Activated T-cell treated with anti-CD3 and anti-CD28 coated beads for 24 hours (primary cell): ENCODE measurements at regions not wholly inside any gene's neighbourhood (a gene's known extent, or its start where the extent isn't known, plus 50 kb on each side); places are given as distances from the start of the nearest gene placed in this dataset.

ENCODE experiments used
- DNase-seq: peaks from one replicate; pipeline ENCODE4 v3.0.0-alpha.2; 2020; ENCODE audit warnings: low read depth

DNA sequence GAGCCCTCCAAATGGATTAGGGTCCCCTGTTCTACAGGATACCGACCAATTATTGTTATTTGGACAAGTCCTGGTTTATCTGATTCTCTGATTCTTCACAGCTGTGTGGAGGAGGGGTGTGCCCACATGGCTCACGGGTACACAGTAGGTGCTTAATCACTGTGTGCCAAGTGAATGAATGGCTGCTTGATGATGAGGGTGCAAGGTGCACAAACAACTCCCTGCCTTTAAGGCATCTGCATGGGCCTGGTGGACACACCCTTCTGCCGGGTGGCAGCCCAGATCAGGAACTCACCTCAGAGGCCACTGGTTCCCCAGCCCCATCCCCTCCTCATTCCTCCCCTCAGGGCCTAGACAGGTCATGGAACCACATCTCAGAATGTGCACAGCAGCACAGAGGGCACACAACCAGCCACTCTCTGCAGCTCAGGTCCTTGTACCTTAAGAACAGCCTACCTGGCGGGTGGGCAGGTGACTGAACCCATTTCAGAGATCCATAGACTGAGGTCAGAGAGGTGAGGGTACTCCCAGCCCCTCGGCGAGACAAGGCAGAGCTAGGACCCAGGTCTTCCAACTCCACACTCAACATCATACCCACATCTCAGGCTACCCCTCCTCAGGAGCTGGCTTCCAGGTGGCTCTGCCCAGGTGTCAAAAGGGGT, 50.3 kb downstream of the SHANK2 start:
- no peak for DNase-seq

- no peak for DNase-seq
Observed at GRCh38 chr11:71201231-71201630, 51.1 kb downstream of the SHANK2 start.

- no peak for DNase-seq
Observed at GRCh38 chr11:71200761-71201160, 51.6 kb downstream of the SHANK2 start.

- DNase-seq: no peak
Observed at GRCh38 chr11:71200172-71200716, 52.1 kb downstream of the SHANK2 start.

DNA sequence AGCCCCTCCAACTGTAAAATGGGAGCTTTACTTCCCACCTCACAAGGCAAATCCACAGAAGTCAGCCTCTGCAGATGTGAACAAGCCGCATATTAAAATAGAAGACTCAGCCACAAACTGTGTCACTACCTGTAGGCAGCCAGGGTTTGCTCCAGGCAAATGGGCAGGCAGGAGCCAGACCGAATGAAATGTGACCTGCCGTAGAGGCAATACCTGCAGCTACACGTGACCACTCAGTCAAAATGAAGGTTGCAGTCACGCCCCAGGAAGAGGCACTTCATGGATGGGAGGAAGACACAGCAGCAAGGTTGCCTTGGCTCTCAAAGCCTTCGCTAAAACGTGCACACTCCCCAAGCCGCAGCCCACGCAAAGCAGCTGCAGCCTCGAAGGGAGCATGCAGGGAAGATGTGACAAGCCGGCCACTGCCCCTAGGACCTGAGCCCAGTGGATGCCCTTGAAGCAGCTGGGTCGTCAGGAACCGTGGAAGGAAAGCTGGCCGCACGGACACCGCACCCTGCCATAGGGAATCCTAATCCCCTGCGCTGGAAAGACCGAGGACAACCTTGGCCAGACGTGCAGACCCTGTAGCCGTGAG, 53.1 kb downstream of the SHANK2 start:
- DNase-seq: no peak

DNA sequence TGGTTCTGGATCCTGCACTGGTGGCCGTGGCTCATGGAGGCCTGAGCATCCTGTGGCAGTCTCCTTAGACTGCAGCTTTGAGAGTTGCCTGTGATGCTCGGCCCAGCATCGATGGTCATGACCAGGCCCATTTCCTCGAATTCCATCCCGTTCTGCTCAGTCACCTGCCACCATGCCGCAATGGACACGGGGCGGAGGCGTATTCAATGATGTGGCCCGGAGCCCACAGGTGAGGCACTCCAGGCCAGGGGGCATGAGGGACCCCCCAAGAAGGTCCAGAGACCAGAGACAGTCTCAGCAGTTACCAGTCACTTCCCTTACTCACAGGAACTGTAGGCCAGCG, 53.6 kb downstream of the SHANK2 start:
- DNase-seq: no peak

DNA sequence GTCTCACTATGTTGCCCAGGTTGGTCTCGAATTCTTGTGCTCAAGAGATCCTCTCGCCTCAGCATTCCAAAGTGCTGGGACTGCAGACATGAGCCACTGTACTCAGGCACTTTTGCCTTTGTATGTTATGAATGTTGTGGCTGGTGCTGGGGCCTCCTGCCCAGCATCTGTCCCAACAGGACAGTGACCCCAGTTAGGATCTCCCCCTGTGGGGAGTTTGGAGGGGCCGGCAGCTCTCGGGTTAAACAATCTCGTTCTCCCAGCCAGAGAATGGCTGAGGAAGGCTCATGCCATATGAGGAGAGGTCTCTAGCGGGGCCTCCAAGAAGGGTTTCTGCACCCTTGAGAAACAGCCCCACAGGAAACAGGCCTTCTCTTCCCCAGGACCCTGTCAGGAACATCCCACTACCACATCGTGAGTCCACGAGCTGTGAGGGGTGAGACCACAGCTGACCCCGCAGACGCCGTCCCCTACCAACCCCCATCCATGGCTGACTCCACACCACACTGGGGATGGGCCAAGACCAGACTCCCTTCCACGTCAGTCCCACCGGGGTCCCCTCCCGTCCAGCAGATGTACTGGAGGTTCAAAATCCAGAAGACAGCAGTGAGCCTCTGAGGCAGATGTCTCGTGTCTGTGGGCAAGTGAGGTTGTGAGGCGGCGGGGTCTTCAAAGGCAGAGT, 54.1 kb downstream of the SHANK2 start:
- no peak for DNase-seq

DNA sequence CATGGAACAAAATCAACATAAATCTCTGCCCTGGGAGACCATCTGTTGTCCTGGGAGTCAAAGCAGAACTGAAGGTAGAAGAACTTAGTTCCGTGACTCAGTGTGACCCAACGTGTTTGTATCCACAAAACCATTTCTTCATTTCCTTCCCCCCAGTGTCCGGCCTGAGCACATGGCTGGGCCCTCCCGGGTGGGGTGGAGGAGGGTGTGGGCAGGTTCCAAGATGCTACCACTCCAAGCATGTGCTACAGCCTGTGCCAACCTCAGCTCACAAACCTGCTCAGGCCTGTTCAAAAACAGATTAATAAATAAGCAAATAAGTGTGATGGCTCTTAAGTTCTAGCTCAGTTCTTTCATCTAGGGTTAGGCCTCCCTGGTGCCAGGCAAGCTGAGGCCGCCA, 55.3 kb downstream of the SHANK2 start:
- DNase-seq: no peak

GRCh38 chr11:71194710-71195109, 57.7 kb downstream of the SHANK2 start:
- no peak for DNase-seq

DNA sequence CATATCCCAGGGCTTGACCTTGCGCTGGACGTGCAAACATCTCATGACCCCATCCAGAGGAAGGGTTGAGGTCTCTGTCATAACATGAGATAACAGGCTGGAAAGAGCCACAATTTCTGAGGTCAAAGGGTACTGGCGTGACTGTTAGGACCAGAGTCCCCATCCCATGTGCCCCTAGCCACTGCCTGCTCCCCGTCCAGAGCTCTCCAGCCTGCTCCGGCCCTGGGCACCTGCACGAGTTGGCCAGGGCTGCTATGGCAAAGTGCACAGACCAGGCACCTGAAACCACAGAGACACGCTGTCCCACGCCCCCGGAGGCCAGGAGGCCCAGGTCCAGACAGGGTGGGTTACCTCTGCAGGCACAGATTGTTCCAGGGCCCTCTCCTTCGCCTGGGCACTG, 58.9 kb downstream of the SHANK2 start:
- no peak for DNase-seq

GRCh38 chr11:71192629-71193028, 59.7 kb downstream of the SHANK2 start:
- no peak for DNase-seq

- DNase-seq: no peak
Observed at GRCh38 chr11:71191201-71191600, 61.2 kb downstream of the SHANK2 start.

GRCh38 chr11:71190551-71190950, 61.8 kb downstream of the SHANK2 start:
- DNase-seq: no peak

GRCh38 chr11:71189768-71190315, 62.5 kb downstream of the SHANK2 start:
- DNase-seq: no peak

GRCh38 chr11:71188886-71189767, 63.2 kb downstream of the SHANK2 start:
- no peak for DNase-seq

DNA sequence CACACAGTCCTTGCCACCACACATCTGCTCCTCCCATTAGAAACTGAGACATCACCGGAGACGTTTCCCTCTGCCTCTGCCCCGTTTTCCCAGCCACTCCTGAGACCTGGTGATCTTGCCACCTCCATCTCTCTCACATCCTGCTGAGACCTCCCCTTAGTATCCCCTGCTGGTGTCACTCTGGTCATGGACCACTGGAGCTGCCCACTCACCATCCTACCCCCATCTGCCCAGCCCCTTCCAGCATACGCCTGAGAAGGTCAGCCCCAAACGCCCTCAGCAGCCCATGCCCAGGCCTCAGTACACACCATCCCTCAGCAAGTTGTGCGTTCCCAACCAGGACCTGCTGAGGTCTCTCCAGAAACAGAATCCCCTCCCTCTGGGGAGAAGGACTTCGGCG, 64.3 kb downstream of the SHANK2 start:
- DNase-seq: no peak

DNA sequence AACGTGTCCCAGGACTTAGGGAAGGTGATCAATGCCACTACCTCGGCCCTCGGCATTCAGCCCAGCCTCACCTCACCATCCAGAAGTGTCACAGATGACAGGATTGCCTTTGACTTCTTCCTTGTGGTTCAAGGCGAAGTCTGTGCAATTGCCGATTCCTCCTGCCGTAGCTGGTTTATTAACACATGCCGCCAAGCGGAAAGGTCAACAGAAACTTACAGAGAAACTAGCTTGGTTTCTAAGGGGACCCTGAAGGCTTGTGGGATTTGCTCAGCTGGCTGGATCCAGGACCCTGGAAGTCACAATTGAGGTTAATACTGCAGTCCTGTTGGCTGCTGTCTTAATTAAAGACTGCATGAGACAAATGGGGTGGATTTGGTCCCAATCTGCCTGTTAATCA, 65.6 kb downstream of the SHANK2 start:
- no peak for DNase-seq

GRCh38 chr11:71185411-71185810, 67.0 kb downstream of the SHANK2 start:
- DNase-seq: no peak

DNA sequence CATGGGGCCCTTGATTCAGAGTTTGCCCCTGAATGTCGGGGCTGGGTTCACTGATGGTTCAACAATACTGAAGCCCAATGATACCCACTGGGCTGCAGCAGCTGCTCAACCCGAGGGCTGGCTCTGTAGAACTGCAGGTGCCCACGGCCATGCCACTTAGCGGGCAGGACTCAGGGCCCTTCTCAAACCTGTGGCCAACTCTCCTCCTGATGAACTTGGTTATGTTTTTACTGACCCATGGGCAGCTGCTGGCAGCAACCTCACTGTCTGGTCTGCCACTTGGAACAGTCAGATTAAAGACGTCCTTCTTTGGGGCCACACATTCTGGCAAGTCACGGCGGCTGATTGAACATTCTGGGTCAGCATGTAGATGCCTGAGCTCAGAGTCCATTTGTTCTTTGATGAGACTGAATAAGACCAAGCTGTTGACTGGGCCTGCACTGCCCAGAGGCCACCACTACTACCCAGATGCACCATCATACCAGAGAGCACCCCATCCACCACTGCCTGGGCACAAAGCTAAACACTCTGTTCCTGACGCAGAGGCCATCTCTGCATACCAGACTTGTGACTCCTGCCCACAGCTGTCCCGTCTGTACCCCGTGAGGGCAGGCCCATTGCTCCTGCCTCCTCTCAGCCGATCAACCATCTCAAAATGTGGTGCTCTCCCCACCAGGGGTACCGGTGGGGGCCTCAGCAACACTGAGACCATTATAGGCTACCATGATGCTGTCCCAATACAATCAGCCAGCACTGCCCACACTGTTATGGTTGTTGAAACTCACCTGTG, 67.8 kb downstream of the SHANK2 start:
- DNase-seq: no peak

- DNase-seq: no peak
Observed at GRCh38 chr11:71183878-71184277, 68.5 kb downstream of the SHANK2 start.
